Ishikawa (cell line): ENCODE measurements at regions not wholly inside any gene's neighbourhood (a gene's known extent, or its start where the extent isn't known, plus 50 kb on each side); places are given as distances from the start of the nearest gene placed in this dataset.

Experiments
- EP300 ChIP-seq: IDR thresholded peaks from 2 replicates; pipeline ENCODE4 v1.6.1; 2012; ENCODE audit warnings: borderline replicate concordance
- MAX ChIP-seq: IDR thresholded peaks from 2 replicates; pipeline ENCODE4 v1.6.1; 2012
- RAD21 ChIP-seq: IDR thresholded peaks from 2 replicates; pipeline ENCODE4 v1.6.1; 2012; ENCODE audit warnings: low read depth
- REST ChIP-seq: IDR thresholded peaks from 2 replicates; pipeline ENCODE4 v1.6.1; 2012; ENCODE audit warnings: low read depth, mild to moderate bottlenecking
- TAF1 ChIP-seq: IDR thresholded peaks from 2 replicates; pipeline ENCODE4 v1.6.1; 2012; ENCODE audit warnings: low read depth, mild to moderate bottlenecking
- YY1 ChIP-seq: IDR thresholded peaks from 2 replicates; pipeline ENCODE4 v1.6.1; 2012; ENCODE audit warnings: low read depth

GRCh38 chr2:205850611-205851010 lies 168.3 kb downstream of the NRP2 start:
- TF ChIP-seq REST (no peak), MAX (no peak), YY1 (no peak), RAD21 (no peak), TAF1 (no peak), EP300 (no peak)
